A673 (cell line): ENCODE measurements at regions not wholly inside any gene's neighbourhood (a gene's known extent, or its start where the extent isn't known, plus 50 kb on each side); places are given as distances from the start of the nearest gene placed in this dataset.

Experiments
- BruUV-seq: library from RNA; stranded (reverse); fragments of 400-500 nt; replicated peaks from 2 replicates; lab custom pipeline; 2021; lab: Mats Ljungman, UMichigan
- CTCF ChIA-PET: fragments of 300-600 bp; sonication (Branson Sonifier 250); formaldehyde crosslinking; loops from one replicate; lab custom pipeline; 2022; ENCODE audit warnings: antibody characterized with exemption; lab: Charles Lee
- POLR2A ChIA-PET: fragments of 300-600 bp; sonication (Branson Sonifier 250); formaldehyde crosslinking; loops from one replicate; lab custom pipeline; 2022; ENCODE audit warnings: antibody characterized with exemption; ENCODE audit not compliant: low non-redundant PET; lab: Charles Lee
- DNase-seq: peaks from one replicate; pipeline ENCODE4 v3.0.0-alpha.2; 2015; ENCODE audit warnings: low spot score
- H3K27ac ChIP-seq: fragments of 200-600 bp; sonication (generic); 2 replicates; pipeline ENCODE4 v1.5.1; 2016; ENCODE audit warnings: mixed run types, low read depth, mild to moderate bottlenecking, mixed read lengths, antibody characterized with exemption, low read length; ENCODE audit not compliant: poor library complexity, severe bottlenecking
- H3K27me3 ChIP-seq: fragments of 200-600 bp; sonication (generic); replicated peaks from 2 replicates; pipeline ENCODE4 v1.6.1; 2017; ENCODE audit warnings: mixed run types, low read depth, mild to moderate bottlenecking, mixed read lengths, antibody characterized with exemption, low read length; ENCODE audit not compliant: insufficient read depth, poor library complexity
- H3K36me3 ChIP-seq: fragments of 200-600 bp; sonication (generic); 2 replicates; pipeline ENCODE4 v1.6.1; 2016; ENCODE audit warnings: mixed run types, mild to moderate bottlenecking, mixed read lengths, antibody characterized with exemption, low read length; ENCODE audit not compliant: insufficient read depth, poor library complexity, severe bottlenecking
- H3K4me1 ChIP-seq: fragments of 200-600 bp; sonication (generic); 2 replicates; pipeline ENCODE4 v1.6.1; 2017; ENCODE audit warnings: mixed run types, mild to moderate bottlenecking, mixed read lengths, antibody characterized with exemption, low read length; ENCODE audit not compliant: insufficient read depth, poor library complexity, severe bottlenecking
- H3K4me3 ChIP-seq: fragments of 200-600 bp; sonication (generic); 2 replicates; pipeline ENCODE4 v1.5.1; 2016; ENCODE audit warnings: low read depth, mixed run types, mild to moderate bottlenecking, mixed read lengths, low read length; ENCODE audit not compliant: poor library complexity, severe bottlenecking
- H3K9me3 ChIP-seq: fragments of 200-600 bp; sonication (generic); 2 replicates; pipeline ENCODE4 v1.6.1; 2016; ENCODE audit warnings: mixed run types, low read depth, mild to moderate bottlenecking, mixed read lengths, antibody characterized with exemption, low read length; ENCODE audit not compliant: poor library complexity, severe bottlenecking
- CTCF ChIP-seq: fragments of 300-800, 200-600 bp; sonication (generic); conservative IDR thresholded peaks from 2 replicates; pipeline ENCODE4 v1.5.1; 2017; ENCODE audit warnings: low read depth, mild to moderate bottlenecking, antibody characterized with exemption, low read length, moderate library complexity, mixed read lengths
- EZH2 ChIP-seq: fragments of 200-600 bp; sonication (generic); IDR thresholded peaks from 2 replicates; pipeline ENCODE4 v1.6.1; 2017; ENCODE audit warnings: borderline replicate concordance, low read depth, mild to moderate bottlenecking, mixed read lengths, antibody characterized with exemption, low read length; ENCODE audit not compliant: poor library complexity, severe bottlenecking
- intact Hi-C: fragments of 100-400 bp; cut with micrococcal nuclease; formaldehyde crosslinking; loops from one replicate; pipeline ENCODE4 v1.10.0; 2022; ENCODE audit not compliant: unreplicated experiment

- Histone ChIP-seq H3K27me3 (no peaks in the 10 kb centered on the region), H3K9me3 (no peaks in the 10 kb centered on the region), H3K4me3 (no peak overlapping the region), H3K4me1 (no peaks in the 10 kb centered on the region), H3K27ac (no peak overlapping the region), H3K36me3 (no peaks in the 10 kb centered on the region)
- CTCF ChIA-PET, result no interaction called here
- BruUV-seq, result no TSS peak
- intact Hi-C loops, result no loop called here
- POLR2A ChIA-PET, result no interaction called here
- no peak for DNase-seq
- TF ChIP-seq EZH2 (no peak), CTCF (no peak)
Measured at GRCh38 chr12:22798116-22798515, 173.1 kb downstream of the ETNK1 start.

DNA sequence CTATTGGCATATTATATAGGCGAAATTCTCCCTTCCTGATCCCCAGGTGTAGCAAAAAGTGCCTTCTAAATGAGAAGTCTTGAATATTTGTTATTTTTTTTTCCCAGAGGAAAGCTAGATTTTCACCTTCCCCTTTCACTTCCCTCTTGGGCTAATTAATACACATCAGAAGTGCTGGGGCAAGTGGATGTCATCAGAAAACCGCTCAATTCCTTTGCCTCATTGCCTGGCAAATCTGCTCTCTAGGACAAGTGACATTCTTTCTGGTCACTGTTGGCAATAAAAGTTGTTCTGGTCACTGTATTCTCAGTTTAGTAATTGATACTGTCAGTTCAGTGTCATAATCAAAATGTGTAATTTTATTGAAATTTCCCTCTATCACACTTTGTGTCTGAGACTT is 174.5 kb downstream of the ETNK1 start:
- Histone ChIP-seq H3K27me3 (no peaks in the 10 kb centered on the region), H3K36me3 (no peaks in the 10 kb centered on the region), H3K4me3 (no peak overlapping the region), H3K4me1 (no peaks in the 10 kb centered on the region), H3K27ac (no peak overlapping the region), H3K9me3 (no peaks in the 10 kb centered on the region)
- CTCF ChIA-PET, result no interaction called here
- TF ChIP-seq CTCF (no peak), EZH2 (no peak)
- intact Hi-C loops, result no loop called here
- no peak for DNase-seq
- BruUV-seq, result no TSS peak
- POLR2A ChIA-PET, result no interaction called here

DNA sequence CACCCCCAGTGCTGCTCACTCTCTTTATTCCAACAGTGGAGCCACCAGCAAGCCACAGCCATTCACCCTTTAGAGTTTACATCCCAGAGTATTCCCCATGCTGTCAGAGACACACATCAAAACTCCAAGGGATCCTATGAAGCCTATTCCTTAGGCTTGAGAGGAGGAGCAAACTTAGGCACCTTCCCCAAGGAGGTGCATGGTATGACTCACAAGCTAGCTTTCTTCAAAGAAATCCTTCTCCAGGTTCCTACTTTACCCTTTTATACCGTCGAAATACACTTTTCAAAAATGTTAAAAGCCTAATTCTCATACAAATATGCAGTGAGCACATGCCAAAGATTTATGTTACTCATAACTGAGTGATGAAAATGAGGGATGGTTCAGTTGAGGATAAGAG is 175.4 kb downstream of the ETNK1 start:
- no peak for TF ChIP-seq EZH2
- no peak for TF ChIP-seq CTCF
- no TSS peak for BruUV-seq
- CTCF ChIA-PET, result no interaction called here
- no peaks in the 10 kb centered on the region for H3K27me3 ChIP-seq
- no peak for DNase-seq
- no peak overlapping the region for H3K27ac ChIP-seq
- H3K9me3 ChIP-seq, result no peaks in the 10 kb centered on the region
- no peaks in the 10 kb centered on the region for H3K36me3 ChIP-seq
- H3K4me3 ChIP-seq, result no peak overlapping the region
- POLR2A ChIA-PET, result no interaction called here
- H3K4me1 ChIP-seq, result no peaks in the 10 kb centered on the region
- intact Hi-C loops, result no loop called here
